NCI-H2107 (cell line): ENCODE measurements at regions not wholly inside any gene's neighbourhood (a gene's known extent, or its start where the extent isn't known, plus 50 kb on each side); places are given as distances from the start of the nearest gene placed in this dataset.

ENCODE experiments used
- DNase-seq: peaks from one replicate; lab custom pipeline; 2025; lab: John Stamatoyannopoulos, UW

DNA sequence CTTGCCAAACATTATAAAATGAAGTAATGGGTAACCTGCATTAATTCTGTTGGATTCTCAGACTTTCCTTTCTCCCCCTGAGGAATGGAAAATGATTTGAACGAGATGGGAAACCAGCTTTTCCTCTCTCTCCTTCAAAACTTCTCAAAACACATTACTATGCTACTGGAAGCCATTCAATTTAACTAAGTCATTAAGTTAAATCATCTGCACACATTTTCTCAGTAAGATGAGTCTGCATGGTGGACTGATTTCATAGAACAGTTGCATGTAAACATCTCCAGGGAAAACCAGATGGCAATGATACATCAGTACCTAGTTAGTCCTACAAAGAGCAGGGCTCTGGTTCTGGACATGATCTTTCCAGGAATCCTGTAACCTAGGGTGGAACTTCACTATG, 59.9 kb downstream of the BMP4 start:
- DNase-seq, result no peak

DNA sequence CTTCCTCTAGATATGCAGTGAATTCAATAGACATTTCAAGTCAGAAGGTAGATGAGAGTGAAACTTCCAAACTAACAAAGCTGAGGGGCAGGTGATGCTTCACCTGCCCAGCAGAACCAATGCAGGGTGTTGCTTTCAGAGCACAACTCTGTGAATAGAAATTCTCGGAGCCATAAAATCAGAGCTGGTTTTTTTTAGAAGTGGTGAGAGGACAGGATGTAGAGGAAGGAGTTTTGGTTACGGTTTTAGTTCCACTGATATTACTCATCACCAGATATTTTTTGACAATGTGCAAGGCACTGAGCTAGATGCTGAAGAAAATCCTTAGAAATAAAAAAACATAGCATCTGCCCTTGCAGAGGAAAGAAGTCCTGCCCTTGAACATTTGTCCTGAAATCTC, 62.2 kb downstream of the BMP4 start:
- no peak for DNase-seq

DNA sequence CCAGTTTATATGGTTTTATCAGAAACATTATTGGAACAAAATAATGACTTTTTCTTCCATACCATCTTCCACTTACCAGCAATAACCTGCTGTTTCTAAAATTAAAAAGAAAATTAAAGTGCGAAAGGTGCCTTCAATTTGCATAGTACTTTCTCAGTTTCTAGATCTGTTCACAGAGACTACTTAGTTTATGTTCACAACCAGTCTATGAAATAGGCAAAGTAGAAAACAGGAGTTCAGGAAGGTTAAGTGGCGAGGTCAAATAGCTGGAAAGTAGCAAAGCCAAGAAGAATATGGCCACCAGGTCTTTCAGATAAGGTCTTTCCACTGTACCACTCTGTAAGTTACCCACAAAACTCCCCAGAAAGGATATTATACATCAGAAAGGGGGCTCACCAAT, 63.3 kb downstream of the BMP4 start:
- DNase-seq, result no peak

DNA sequence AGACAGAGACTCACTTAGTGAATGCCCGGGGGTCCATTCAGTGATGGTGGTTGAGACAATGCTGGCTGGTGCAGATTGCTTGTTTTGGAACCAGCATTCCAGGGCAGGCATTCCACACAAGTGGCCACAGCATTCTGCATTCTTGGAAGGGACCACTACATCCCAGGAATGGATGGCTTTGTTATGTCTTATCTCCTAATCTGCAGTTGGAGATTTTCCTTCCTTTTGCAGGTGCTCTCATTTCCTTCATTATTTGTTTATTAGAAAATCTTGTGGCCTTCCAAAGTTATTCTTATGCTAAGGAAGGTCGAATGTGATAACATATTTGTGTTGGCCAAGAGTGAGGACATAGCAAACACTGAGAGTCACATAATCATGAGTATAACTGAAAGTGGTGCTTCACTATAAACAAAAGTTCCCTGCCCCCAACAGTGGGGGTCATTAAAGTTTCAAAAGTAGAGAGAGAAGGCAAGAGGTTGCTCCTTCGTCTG, 66.0 kb downstream of the BMP4 start:
- no peak for DNase-seq

DNA sequence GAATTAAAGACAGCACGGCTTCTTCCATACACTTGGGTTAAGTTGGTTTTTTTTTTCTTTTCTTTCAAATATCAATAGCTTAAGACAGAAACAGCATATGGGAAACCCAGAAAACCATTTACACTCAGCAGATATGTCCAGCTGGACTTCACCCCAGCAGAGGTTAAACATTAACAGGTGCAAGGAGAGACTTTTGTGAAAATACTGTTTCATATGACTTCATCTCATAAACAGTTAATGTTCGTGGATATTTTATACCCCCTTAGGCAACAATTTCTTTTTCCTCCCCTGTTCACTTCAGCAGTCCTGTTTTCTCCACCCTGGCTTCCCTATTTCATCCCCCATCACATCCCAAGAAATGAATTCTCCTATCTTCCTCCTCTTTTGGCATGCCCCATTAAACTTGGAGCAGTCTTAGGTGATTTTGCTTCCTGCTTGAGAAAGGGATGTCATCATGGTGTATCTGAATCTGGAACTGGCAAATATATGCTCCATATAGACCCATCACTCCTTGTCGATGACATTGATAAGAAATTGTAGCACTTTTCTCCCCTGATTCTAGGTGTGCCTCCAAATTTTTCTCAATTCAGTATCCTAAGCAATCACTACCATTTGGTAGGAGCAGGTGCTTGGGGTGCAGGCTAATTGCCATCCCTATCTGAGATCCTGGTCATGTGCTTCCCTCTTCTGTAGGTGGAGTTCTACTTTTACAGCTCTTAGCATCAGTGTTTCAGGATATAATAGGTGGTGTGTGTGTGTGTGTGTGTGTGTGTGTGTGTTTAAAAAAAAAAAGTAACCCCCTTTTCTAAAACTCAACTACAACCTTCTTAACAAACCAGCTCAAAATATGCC, 67.9 kb downstream of the BMP4 start:
- no peak for DNase-seq

DNA sequence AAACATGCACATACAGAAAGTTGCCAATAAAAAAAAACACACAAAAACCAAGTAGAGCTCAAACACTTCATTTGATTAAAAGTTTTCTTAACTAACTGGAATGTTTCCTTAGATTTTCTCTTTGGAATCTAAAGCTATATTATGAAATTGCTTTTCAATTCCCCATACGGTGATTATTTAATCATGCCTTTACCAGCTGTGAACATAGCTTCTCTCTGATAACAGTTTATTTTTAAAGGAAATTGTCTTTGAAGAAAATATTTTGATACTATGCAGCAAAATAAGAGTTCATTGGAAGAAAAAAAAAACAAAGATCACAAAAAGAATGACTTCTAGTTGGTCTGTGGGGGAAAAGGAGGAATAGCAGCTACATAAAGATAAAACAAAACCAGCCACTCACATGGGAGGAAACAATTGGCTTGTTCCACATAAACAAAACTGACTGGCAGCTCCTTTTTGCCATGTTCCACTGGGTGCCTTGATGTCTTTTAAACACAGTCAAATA, 71.4 kb downstream of the BMP4 start:
- no peak for DNase-seq

DNA sequence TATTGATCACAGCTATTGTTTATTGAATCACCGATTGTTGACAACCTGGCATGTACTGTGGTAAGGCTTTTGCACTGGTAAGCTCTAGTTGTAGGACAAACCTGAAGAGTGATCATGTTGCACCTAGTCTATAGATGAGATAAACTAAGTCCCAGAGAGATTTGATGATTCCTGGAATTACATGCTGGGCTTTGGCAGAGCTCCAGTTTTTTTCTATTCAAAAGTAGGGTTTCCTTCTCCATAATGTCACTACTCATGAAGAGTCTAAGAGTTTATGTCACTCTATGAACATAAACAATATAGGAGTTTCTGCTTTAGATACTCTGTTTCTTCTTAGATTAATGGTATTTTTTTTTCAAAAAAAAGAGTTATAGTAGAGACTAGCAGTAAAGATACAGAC, 72.0 kb downstream of the BMP4 start:
- no peak for DNase-seq

DNA sequence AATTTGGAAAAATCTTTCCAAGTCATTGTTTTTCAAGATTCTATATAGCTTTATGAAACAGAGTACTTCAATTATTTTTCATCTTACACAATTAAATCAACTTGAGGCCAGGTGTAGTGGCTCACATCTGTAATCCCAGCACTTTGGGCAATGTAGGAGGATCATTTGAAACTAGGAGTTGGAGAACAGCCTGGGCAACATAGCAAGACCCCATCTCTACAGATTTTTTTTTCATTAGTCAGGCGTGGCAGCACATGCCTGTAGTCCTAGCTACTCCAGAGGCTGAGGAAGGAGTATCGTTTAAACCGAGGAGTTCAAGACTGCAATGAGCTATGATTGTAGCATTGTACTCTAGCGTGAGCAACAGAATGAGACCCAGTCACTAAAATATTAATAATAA, 72.9 kb downstream of the BMP4 start:
- no peak for DNase-seq

DNA sequence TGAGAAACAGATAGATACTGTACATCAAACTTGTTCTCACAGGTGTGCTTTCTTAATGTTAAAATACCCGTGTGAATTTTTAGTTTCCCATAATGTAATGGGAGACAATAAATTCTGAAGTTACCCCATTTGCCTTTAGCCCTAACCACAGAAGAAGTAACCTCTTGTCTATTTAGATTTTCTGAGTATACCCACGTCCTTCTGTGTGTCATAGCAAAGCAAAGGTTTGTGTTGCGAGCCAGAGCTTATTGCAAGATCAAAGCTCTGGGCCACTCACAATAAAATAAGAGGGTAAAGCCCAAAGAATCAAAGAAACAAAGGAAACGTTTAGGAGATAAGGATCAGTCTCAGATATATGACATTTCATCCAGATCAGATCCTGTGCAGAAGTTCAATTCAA, 73.9 kb downstream of the BMP4 start:
- DNase-seq, result no peak

DNA sequence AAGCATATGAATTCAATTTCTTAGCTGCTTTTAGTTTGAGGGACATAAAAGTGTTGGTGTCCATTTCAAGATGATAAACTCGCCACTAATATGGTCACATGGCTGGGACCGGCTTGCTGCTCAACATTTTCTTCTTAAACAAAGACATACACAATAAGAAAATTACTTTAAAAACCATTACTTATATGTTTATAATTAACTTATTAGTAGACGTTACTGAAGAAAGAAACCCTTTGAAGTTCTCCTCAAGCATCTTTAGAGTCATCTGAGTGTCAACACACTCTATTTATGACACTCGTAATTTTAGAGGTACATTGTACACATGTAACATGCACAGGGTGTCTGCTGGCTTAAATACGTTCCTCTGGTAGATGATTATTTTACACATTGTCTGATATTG, 74.7 kb downstream of the BMP4 start:
- no peak for DNase-seq

DNA sequence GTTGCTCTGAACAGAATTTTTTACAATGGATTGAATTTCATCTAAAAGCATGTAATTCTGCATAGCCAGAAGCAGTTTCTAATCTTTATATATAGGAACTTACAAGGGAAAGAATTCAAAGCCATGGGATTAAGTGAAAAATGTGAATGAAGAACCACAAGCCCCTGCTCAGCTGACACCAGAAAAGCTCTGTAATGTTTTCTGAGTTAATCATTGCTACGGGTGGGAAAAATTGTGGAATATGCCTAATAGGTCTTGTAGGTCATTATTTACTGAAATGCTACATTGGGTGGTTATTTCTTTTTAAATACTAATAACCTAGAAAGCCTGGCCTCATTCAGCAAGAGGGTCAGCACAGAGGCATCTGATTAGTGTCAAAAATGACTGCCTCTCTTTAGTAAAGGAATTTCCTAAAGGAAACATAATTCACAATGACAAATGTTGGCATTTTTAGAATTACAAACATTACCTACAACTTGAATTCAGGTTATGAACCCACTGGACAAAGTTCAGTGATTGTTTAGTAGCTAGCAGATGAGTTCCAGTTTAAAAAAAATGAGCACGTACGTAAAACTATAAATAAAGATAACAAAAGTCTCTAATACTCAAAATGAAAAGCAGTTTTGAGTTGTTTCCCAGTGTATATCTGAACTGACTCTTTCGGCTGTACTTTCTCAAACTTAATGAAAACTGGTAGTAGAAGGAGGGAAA, 75.3 kb downstream of the BMP4 start:
- DNase-seq, result no peak

DNA sequence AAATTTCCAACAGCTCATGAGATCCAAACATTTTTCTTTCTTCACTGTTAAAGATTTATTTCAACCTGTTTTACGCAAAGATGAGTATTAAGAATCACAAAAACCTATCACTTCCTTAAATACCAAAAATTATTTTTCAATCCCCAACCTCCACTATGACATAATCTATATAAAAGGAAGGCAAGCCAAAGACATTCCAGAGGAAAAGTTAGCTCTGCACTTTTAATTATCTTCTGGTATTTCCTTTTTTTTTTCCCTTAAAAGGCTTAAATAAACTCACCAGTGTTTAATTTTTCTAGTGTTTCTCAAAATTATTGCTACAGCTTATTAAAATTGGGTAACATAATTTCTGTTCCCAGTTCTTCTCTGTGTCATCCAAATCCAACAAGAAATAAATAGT, 75.9 kb downstream of the BMP4 start:
- DNase-seq, result no peak

DNA sequence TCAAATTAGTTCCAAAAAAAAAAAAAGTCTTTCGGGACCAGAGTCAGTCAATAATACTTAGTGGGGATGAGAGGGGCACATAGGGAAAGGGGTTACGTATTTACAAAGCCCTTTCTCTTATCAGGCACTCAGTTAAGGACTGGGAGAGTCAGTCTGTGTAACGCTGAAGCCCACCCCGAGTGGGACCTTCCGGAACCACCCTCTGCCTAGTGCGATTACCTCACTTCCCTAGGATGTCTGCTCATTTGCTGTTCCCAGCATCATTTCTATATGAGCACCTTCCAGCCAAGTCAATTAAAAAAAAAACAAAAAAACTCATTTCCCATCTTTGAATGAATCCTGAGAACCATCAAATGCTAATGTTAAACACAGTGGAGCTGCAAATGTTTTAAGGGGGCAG, 76.9 kb downstream of the BMP4 start:
- no peak for DNase-seq

DNA sequence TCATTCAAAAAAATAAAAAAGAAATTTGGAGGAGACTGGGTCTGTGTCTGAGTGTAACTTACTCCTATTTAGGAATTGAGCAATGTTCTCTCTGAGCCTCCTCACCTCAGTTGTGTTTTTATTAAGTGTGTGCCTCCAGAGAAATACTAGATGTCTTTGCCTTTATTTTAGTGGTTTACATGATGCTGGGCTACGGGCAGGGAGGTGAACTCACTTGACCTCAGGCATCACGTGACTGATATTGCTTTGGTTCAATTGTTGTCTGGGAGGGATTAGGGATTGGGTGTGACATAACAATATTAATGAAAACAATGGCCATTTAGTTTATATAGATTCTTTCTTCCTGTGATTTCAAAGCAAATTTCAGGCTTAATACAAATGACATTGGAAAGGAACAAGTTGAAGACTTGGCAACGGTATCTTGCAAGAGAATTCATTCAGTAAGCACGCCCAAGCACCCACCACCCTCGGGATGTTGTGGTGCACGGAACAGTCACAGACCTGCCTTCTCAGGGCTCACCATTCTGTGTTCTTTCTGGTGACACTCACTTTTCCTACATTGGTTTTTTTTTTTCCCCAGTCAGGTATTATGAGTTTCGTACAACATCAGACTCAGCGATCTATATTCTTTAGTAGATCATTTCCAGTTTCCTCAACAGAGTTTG, 77.5 kb downstream of the BMP4 start:
- DNase-seq, result no peak

DNA sequence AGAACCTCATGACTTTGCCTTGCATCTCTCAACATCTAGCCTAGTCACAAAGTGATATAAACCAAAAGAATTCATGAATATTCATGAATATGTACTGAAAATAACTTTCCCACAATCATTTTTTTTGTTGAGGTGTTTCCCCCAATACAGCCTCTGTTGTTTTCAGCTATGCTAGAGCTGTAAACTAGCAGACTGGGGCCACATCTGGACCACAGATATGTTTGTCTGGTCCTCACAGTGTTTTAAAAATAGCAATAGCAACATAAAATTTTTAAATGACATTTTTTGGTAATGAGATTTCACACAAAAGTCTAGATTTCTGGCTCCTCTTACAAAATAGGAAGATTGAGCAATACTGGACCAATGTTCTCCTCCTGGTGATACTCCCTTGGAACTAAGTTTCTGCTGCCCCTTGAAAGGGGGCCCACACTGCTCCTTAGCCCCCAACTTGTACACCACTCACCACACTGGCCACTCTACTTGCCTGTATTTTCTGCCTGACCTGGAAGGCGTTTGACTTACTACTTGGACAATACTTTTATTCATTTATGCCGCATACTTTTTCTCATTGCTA, 81.2 kb downstream of the BMP4 start:
- no peak for DNase-seq

DNA sequence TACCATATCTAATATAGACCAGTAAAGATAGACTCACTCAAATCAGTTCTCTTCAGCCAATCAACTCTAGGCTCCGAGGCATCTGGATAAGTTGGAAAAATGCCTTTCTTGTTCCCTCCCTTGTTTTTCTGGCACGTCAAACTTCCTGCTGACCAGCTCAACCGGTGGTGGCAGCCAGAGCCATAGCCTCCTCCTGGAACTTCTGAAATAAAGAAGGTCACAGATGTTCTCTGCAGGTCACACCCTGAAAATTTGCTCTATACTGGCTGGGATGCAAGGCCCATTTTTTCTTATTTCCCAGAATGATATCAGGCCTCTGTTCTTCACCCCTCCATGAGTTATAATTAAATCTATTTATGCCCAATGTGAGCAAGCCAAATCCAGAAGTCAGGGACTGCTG, 81.9 kb downstream of the BMP4 start:
- DNase-seq, result no peak

DNA sequence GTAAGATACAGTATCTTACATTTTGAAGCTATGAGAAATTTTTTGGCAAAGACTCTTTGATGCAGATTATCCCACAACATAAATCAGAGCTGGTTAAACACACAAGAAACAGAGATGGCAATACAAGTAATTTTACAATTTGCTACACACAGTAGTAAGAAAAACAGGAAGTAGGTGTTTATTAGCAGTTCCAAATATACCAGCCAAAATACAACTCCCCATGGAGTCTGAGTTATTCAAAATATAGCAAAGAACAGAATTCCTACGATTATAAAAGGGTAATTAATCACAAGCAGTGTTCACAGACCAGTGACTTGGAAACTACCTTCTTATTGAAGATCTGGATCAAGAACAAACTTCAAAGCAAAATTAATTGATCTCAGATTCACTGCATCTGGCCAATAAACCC, 83.9 kb downstream of the BMP4 start:
- DNase-seq, result no peak

DNA sequence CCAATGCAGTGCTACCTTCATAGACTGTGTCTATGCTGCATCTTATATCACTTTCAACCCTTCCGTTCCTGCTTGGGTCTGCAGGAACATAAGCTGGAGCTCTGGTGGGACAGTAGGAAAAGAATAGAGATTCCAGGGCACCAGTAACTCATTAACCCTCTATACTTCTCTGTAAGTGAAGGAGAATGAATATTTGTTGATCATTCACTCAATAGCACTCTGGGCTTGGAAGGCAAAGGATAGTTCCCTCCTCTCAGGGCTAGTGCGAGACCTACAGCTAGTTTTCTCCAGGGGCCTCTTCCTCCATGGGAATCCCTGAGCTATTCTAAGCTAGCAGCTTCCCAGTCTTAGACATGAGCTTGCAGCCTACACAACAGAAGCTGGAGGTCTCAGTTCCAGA, 84.7 kb downstream of the BMP4 start:
- no peak for DNase-seq

DNA sequence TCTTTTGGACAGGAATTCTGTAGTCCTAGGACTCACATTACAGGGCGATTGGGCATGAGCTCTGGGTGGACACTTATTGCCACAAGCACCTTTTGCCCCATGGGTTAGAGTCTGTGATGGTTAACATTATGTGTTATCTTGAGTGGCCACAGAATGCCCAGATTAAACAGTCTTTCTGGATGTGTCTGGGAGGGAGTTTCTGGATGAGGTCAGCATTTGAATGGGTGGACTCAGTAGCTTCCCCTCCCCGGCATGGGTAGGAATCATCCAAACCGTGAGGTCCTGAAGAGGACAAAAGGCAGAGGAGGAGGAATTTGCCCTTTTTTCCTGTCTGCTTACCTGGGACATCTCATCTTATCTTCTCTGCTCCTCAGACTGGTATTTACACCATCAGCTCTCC, 85.6 kb downstream of the BMP4 start:
- no peak for DNase-seq

DNA sequence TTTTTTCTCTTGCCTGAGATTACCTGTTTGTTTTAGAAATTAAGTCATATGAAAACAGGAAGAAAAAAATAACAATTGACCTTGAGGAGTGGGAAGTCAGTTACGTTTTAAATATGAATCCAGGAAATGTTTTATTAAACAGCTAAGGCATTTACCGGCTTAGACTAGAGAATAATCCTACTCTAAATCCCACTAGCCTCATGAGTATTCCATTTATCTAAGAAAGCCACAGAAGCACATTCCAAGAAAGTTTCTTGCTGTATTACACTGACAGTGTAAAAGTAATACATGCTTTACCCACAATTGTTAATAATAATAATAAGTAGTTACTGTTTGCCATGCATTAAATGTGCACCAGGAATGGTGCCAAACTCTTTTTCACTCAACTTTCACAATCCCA, 90.9 kb downstream of the BMP4 start:
- DNase-seq, result no peak

DNA sequence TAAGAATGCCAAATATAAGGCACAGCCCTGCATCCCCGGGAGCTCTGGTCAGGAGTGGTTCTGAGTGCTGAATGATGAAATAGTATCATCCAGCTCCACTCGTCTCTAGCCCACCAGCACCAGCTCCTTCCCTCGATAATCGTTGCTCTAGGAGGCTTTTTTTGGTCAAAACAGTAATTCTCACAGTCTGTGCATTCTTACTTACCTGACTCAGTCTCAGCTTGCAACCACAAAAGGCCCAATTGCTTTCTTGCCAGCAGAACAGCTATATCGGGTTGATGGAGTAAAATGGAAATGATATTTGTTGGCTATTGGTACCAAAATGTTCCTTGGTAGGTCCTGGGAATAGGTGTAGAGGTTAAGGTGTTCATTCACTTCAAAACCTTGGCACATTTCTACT, 94.8 kb downstream of the BMP4 start:
- no peak for DNase-seq

DNA sequence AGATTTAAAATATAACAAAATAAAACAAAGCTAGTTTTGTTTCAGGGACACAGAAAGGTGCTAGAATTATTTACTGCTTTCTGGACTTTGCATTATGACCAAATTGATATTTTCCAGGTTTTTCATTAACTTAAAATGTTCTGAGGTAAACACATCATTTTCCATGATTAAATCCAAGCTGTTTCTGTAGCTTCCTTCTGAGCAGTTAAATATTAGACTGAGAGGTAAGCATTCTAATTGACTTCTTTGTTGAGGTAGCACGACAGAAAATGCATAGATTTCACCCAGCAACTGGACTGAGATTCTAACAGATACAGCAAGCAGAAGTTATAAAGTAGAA, 98.3 kb downstream of the BMP4 start:
- DNase-seq, result no peak
